Testis (tissue), 2 donors: ENCODE measurements at regions not wholly inside any gene's neighbourhood (a gene's known extent, or its start where the extent isn't known, plus 50 kb on each side); places are given as distances from the start of the nearest gene placed in this dataset.

Source experiments
- CTCF ChIP-seq, 3 experiments: fragments of 450-650 bp in 2 of 3; fragments of 200-600 bp in 1 of 3; sonication (generic) in 1 of 3; IDR thresholded peaks; one replicate each; pipeline ENCODE4 v1.5.1; 2016 to 2019; ENCODE audit warnings: antibody characterized with exemption in 3 of 3, mild to moderate bottlenecking in 2 of 3, moderate library complexity in 1 of 3
- POLR2A ChIP-seq: fragments of 450-650 bp; IDR thresholded peaks from one replicate; pipeline ENCODE4 v1.6.1; 2017; ENCODE audit warnings: antibody characterized with exemption, mild to moderate bottlenecking, moderate library complexity

DNA sequence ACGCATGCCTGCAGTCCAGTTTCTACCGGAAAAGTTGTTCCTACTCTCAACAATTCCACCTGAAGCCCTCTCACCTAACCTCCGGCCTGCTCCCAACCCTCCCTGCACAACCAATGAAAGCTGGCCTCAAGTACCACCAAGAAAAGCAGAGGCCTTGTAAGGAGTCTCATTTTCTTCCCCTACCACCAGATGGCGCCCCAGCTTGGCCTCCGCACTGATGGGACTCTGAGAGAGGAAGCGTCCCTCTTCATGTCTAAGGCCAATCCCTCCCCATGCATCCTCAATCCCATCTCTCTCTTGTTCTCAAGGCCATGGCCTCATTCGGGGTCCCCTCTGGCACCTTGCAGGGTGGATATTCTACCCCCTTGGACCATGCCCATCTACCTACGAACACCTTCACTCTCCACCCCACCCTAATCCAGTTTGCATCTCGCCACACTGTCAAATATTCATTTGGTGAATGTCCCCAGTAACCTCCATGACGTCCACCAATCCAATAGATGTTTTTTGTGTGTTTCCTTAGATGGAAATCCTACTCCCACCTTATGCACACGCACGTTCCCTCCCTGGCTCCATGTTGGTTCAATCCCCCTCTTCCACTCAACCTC is 412.8 kb downstream of the ZNF536 start:
- TF ChIP-seq CTCF (IDR thresholded peaks at IDR 0.05) (peak; percentile 58 to 72 (median 58)), POLR2A (no peak)
